CD4-positive, CD25-positive, alpha-beta regulatory T cell (primary cell): ENCODE measurements at regions not wholly inside any gene's neighbourhood (a gene's known extent, or its start where the extent isn't known, plus 50 kb on each side); places are given as distances from the start of the nearest gene placed in this dataset.
A peak's percentile ranks its signal among the peaks of the same experiment; 100 is the strongest.

Source experiments
- ATAC-seq, 2 donors: fragments of 150-1000 bp; cut with Tn5 transposase; one replicate each; pipeline ENCODE4 v1.10.0; 2021; ENCODE audit warnings: low read depth in 2 of 2, moderate number of reproducible peaks in 2 of 2, moderate library complexity in 1 of 2
- DNase-seq, 3 donors: peaks; one replicate each; pipeline versions ENCODE4 v3.0.0 to v3.0.0-alpha.2; 2012 to 2022; ENCODE audit warnings: mixed read lengths in 1 of 3
- H3K27ac ChIP-seq: one replicate; pipeline ENCODE4 v1.7.0; 2013; ENCODE audit warnings: mild to moderate bottlenecking, low read length; ENCODE audit not compliant: insufficient read depth, poor library complexity, severe bottlenecking
- H3K27me3 ChIP-seq: one replicate; pipeline ENCODE4 v1.7.0; 2013; ENCODE audit warnings: low read length; ENCODE audit not compliant: control insufficient read depth, insufficient read depth
- H3K36me3 ChIP-seq: one replicate; pipeline ENCODE4 v1.7.0; 2013; ENCODE audit warnings: mild to moderate bottlenecking, low read length, moderate library complexity; ENCODE audit not compliant: control insufficient read depth, insufficient read depth
- H3K4me1 ChIP-seq: 2 replicates; pipeline ENCODE4 v1.7.0; 2013; ENCODE audit warnings: mild to moderate bottlenecking, low read length; ENCODE audit not compliant: insufficient read depth, control insufficient read depth, poor library complexity, severe bottlenecking
- H3K4me3 ChIP-seq: one replicate; pipeline ENCODE4 v1.7.0; 2013; ENCODE audit warnings: low read depth, mild to moderate bottlenecking, low read length, moderate library complexity
- H3K9me3 ChIP-seq, 2 experiments: 1 replicate in 1 of 2; 2 replicates in 1 of 2; pipeline ENCODE4 v1.7.0; 2013; ENCODE audit warnings: low read length in 2 of 2, mild to moderate bottlenecking in 1 of 2, moderate library complexity in 1 of 2; ENCODE audit not compliant: control insufficient read depth in 2 of 2
- H3K27ac Mint-ChIP-seq, 3 donors: one replicate each; pipeline ENCODE4 v1.8.0; 2020 to 2022; ENCODE audit warnings: mild to moderate bottlenecking in 3 of 3, mixed read lengths in 3 of 3, moderate library complexity in 2 of 3
- H3K27me3 Mint-ChIP-seq: one replicate; pipeline ENCODE4 v1.8.0; 2022; ENCODE audit warnings: mild to moderate bottlenecking, mixed read lengths
- H3K36me3 Mint-ChIP-seq: one replicate; pipeline ENCODE4 v1.8.0; 2020; ENCODE audit warnings: mixed read lengths
- H3K4me1 Mint-ChIP-seq, 4 donors: one replicate each; pipeline ENCODE4 v1.8.0; 2020 to 2022; ENCODE audit warnings: mixed read lengths in 4 of 4, mild to moderate bottlenecking in 1 of 4
- H3K4me3 Mint-ChIP-seq, 4 donors: one replicate each; pipeline ENCODE4 v1.8.0; 2020 to 2022; ENCODE audit warnings: mild to moderate bottlenecking in 4 of 4, mixed read lengths in 4 of 4, moderate library complexity in 3 of 4
- H3K9me3 Mint-ChIP-seq, 7 donors: one replicate each; pipeline ENCODE4 v1.8.0; 2020 to 2022; ENCODE audit warnings: mixed read lengths in 7 of 7, mild to moderate bottlenecking in 3 of 7, moderate library complexity in 2 of 7

GRCh38 chr22:27439131-27439530, 362.4 kb downstream of the MN1 start:
- H3K4me3 Mint-ChIP-seq = no peak overlapping the region
- no peaks in the 10 kb centered on the region for H3K27me3 Mint-ChIP-seq
- Histone ChIP-seq H3K36me3 (no peaks in the 10 kb centered on the region), H3K4me1 (no peaks in the 10 kb centered on the region), H3K27ac (no peak overlapping the region), H3K9me3 (no peaks in the 10 kb centered on the region), H3K4me3 (no peak overlapping the region), H3K27me3 (no peaks in the 10 kb centered on the region)
- H3K4me1 Mint-ChIP-seq = no peaks in the 10 kb centered on the region
- H3K27ac Mint-ChIP-seq = no peak overlapping the region
- DNase-seq (no peak), ATAC-seq (no peak)
- H3K9me3 Mint-ChIP-seq = peaks cover 0 to 2% (median 0%) of the 10 kb centered on the region in 7 donors
- H3K36me3 Mint-ChIP-seq = no peaks in the 10 kb centered on the region

GRCh38 chr22:27440304-27440865, 361.2 kb downstream of the MN1 start:
- no peak overlapping the region for H3K27ac ChIP-seq
- Mint-ChIP-seq H3K4me1 (no peaks in the 10 kb centered on the region), H3K9me3 (peaks cover 0 to 2% (median 0%) of the 10 kb centered on the region in 7 donors), H3K36me3 (no peaks in the 10 kb centered on the region), H3K4me3 (no peak overlapping the region), H3K27ac (no peak overlapping the region), H3K27me3 (no peaks in the 10 kb centered on the region)
- H3K4me3 ChIP-seq = no peak overlapping the region
- no peaks in the 10 kb centered on the region for H3K27me3 ChIP-seq
- no peaks in the 10 kb centered on the region for H3K9me3 ChIP-seq
- DNase-seq (no peak), ATAC-seq (no peak)
- no peaks in the 10 kb centered on the region for H3K36me3 ChIP-seq
- no peaks in the 10 kb centered on the region for H3K4me1 ChIP-seq

GRCh38 chr22:27441706-27442475, 359.7 kb downstream of the MN1 start:
- H3K36me3 Mint-ChIP-seq = no peaks in the 10 kb centered on the region
- no peaks in the 10 kb centered on the region for H3K27me3 Mint-ChIP-seq
- no peak overlapping the region for H3K27ac ChIP-seq
- no peak overlapping the region for H3K27ac Mint-ChIP-seq
- H3K9me3 ChIP-seq = no peaks in the 10 kb centered on the region
- H3K4me3 Mint-ChIP-seq = no peak overlapping the region
- DNase-seq = no peak
- no peaks in the 10 kb centered on the region for H3K27me3 ChIP-seq
- ATAC-seq = no peak
- H3K4me1 ChIP-seq = no peaks in the 10 kb centered on the region
- no peaks in the 10 kb centered on the region for H3K36me3 ChIP-seq
- no peaks in the 10 kb centered on the region for H3K4me1 Mint-ChIP-seq
- H3K9me3 Mint-ChIP-seq = peaks cover 0 to 2% (median 0%) of the 10 kb centered on the region in 7 donors
- H3K4me3 ChIP-seq = no peak overlapping the region

- DNase-seq (no peak), ATAC-seq (no peak)
- H3K27ac ChIP-seq = no peak overlapping the region
- Mint-ChIP-seq H3K36me3 (no peaks in the 10 kb centered on the region), H3K27me3 (no peaks in the 10 kb centered on the region), H3K27ac (no peak overlapping the region), H3K4me1 (no peaks in the 10 kb centered on the region), H3K4me3 (no peak overlapping the region), H3K9me3 (peaks cover 0 to 2% (median 0%) of the 10 kb centered on the region in 7 donors)
- no peak overlapping the region for H3K4me3 ChIP-seq
- H3K9me3 ChIP-seq = no peaks in the 10 kb centered on the region
- no peaks in the 10 kb centered on the region for H3K4me1 ChIP-seq
- no peaks in the 10 kb centered on the region for H3K27me3 ChIP-seq
- H3K36me3 ChIP-seq = no peaks in the 10 kb centered on the region
Measured at GRCh38 chr22:27443306-27443705, 358.2 kb downstream of the MN1 start.

GRCh38 chr22:27445881-27446280, 355.7 kb downstream of the MN1 start:
- H3K9me3 ChIP-seq = no peaks in the 10 kb centered on the region
- no peak overlapping the region for H3K27ac ChIP-seq
- no peaks in the 10 kb centered on the region for H3K36me3 ChIP-seq
- no peaks in the 10 kb centered on the region for H3K4me1 ChIP-seq
- no peak overlapping the region for H3K4me3 ChIP-seq
- no peaks in the 10 kb centered on the region for H3K27me3 Mint-ChIP-seq
- no peak overlapping the region for H3K4me3 Mint-ChIP-seq
- no peaks in the 10 kb centered on the region for H3K4me1 Mint-ChIP-seq
- no peak for DNase-seq
- H3K36me3 Mint-ChIP-seq = no peaks in the 10 kb centered on the region
- H3K27ac Mint-ChIP-seq = no peak overlapping the region
- no peak for ATAC-seq
- peaks cover 0 to 2% (median 0%) of the 10 kb centered on the region in 7 donors for H3K9me3 Mint-ChIP-seq
- no peaks in the 10 kb centered on the region for H3K27me3 ChIP-seq

GRCh38 chr22:27447289-27447688, 354.3 kb downstream of the MN1 start:
- no peak overlapping the region for H3K27ac ChIP-seq
- DNase-seq (no peak), ATAC-seq (no peak)
- H3K27ac Mint-ChIP-seq = no peak overlapping the region
- H3K9me3 Mint-ChIP-seq = peaks cover 0 to 4% (median 2%) of the 10 kb centered on the region in 7 donors
- no peaks in the 10 kb centered on the region for H3K9me3 ChIP-seq
- H3K27me3 ChIP-seq = no peaks in the 10 kb centered on the region
- no peak overlapping the region for H3K4me3 Mint-ChIP-seq
- H3K36me3 Mint-ChIP-seq = no peaks in the 10 kb centered on the region
- no peaks in the 10 kb centered on the region for H3K36me3 ChIP-seq
- no peak overlapping the region for H3K4me3 ChIP-seq
- no peaks in the 10 kb centered on the region for H3K4me1 ChIP-seq
- H3K27me3 Mint-ChIP-seq = no peaks in the 10 kb centered on the region
- no peaks in the 10 kb centered on the region for H3K4me1 Mint-ChIP-seq

- Histone ChIP-seq H3K36me3 (no peaks in the 10 kb centered on the region), H3K27ac (no peak overlapping the region), H3K4me1 (no peaks in the 10 kb centered on the region), H3K4me3 (no peak overlapping the region), H3K27me3 (no peaks in the 10 kb centered on the region), H3K9me3 (no peaks in the 10 kb centered on the region)
- Mint-ChIP-seq H3K4me3 (peak overlapping the region in 1 of 4 donors; percentile 66), H3K9me3 (peaks cover 0 to 6% (median 0%) of the 10 kb centered on the region in 7 donors), H3K36me3 (no peaks in the 10 kb centered on the region), H3K4me1 (no peaks in the 10 kb centered on the region), H3K27ac (no peak overlapping the region), H3K27me3 (no peaks in the 10 kb centered on the region)
- ATAC-seq = no peak
- no peak for DNase-seq
Measured at GRCh38 chr22:27450448-27450847, 351.1 kb downstream of the MN1 start.

- Mint-ChIP-seq H3K36me3 (no peaks in the 10 kb centered on the region), H3K27ac (no peak overlapping the region), H3K27me3 (peaks cover 5% of the 10 kb centered on the region), H3K4me1 (no peaks in the 10 kb centered on the region), H3K9me3 (peaks cover 0 to 6% (median 0%) of the 10 kb centered on the region in 7 donors), H3K4me3 (no peak overlapping the region)
- H3K36me3 ChIP-seq = no peaks in the 10 kb centered on the region
- ATAC-seq = no peak
- no peaks in the 10 kb centered on the region for H3K27me3 ChIP-seq
- H3K9me3 ChIP-seq = no peaks in the 10 kb centered on the region
- no peak overlapping the region for H3K27ac ChIP-seq
- H3K4me1 ChIP-seq = no peaks in the 10 kb centered on the region
- no peak overlapping the region for H3K4me3 ChIP-seq
- DNase-seq = no peak
Measured at GRCh38 chr22:27452245-27452644, 349.3 kb downstream of the MN1 start.
